GM10248 (cell line): ENCODE measurements at regions not wholly inside any gene's neighbourhood (a gene's known extent, or its start where the extent isn't known, plus 50 kb on each side); places are given as distances from the start of the nearest gene placed in this dataset.
"Not testable (repeated sequence)": the region's sequence is repeated elsewhere in the genome, so short reads cannot be mapped to it uniquely, and the experiment has no call there.

Source experiments
- CTCF ChIA-PET: fragments of 300-600 bp; sonication (Branson Sonifier 250); formaldehyde crosslinking; extraction: SDS; loops from one replicate; lab custom pipeline; 2021; ENCODE audit warnings: antibody characterized with exemption; lab: Yijun Ruan, JAX
- POLR2A ChIA-PET: fragments of 350-650 bp; sonication (Branson Sonifier 250); formaldehyde crosslinking; extraction: SDS; loops from one replicate; lab custom pipeline; 2020; ENCODE audit warnings: antibody characterized with exemption; lab: Yijun Ruan, JAX
- DNase-seq: peaks from one replicate; pipeline ENCODE4 v3.0.0; 2012; ENCODE audit errors: extremely low spot score

DNA sequence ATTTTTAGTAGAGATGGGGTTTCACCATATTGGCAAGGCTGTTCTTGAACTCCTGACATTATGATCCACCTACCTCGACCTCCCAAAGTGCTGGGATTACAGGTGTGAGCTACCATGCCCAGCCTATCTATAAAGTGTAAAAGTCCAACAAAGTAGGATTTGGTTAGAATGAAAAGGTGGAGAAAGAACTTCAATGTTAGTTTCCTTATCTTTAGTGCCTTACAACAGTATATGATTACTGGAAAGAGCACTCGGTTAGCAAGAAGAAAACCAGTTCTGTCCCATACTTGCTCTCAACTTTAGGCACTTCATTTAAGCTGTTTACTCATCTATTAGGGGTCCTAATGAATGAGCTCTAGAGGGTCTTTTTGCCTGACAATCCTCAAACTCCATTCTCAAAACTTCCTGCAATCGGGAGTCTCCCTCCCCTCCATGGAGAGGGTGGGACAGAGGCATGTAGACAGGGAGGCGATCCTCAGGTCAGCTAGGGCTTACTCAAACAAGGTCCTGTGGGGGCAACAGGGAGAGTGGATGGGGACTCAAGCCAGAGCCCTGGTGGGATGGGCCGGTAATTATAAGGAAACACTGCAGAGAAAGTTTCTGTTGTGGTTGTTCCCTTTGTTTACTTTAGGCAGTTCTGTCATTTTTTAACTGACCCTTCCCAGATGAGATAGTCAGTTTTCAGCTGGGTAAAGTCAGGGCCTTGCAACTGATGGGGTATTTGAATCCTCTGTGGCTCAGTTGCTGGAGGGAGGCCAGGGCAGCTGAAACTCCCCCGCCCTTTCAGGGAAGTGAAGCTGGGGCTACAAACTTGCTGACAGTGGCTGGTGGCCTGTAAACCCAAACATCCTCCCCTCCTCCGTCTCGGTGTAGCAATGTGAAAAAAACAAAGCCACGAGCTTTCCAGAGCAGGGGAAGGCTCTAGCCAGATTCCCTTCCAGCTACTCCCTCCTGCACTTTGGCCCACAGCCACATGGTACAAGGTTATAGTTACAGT, 64.4 kb upstream of the NOTCH2NLA start:
- CTCF ChIA-PET, POLR2A ChIA-PET, DNase-seq: not testable (repeated sequence)

DNA sequence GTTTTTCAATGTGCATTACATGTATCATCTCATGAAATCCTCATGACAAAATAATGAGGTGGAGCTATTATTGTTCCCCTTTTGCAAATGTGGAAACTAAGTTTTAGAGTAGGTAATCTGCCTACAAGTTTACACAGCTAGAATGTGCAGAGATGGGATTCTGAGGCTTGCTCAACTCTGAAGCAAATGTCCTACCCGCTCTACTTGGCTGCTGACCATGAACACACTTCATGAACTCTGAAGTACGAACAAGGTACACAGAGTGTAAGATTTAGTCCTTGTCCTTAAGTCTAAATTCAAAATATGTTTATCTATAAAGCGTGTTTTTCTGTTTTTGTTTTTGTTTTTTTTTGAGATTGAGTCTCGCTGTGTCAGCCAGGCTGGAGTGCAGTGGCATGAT, 63.6 kb upstream of the NOTCH2NLA start:
- POLR2A ChIA-PET, CTCF ChIA-PET, DNase-seq: not testable (repeated sequence)

DNA sequence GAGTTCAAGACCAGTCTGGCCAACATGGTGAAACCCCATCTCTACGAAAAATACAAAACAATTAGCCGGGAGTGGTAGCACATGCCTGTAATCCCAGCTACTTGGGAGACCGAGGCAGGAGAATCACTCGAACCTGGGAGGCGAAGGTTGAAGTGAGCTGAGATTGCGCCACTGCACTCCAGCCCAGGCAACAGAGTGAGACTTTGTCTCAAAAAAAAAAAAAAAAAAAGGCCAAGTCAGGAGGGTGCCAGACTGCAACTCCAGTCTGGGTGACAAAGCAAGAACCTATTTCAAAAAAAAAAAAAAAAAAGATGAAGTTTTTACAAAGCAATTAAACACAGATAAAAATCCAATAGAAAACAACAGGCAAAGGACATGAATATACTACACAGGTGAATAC, 59.1 kb upstream of the NOTCH2NLA start:
- CTCF ChIA-PET, DNase-seq, POLR2A ChIA-PET: not testable (repeated sequence)

DNA sequence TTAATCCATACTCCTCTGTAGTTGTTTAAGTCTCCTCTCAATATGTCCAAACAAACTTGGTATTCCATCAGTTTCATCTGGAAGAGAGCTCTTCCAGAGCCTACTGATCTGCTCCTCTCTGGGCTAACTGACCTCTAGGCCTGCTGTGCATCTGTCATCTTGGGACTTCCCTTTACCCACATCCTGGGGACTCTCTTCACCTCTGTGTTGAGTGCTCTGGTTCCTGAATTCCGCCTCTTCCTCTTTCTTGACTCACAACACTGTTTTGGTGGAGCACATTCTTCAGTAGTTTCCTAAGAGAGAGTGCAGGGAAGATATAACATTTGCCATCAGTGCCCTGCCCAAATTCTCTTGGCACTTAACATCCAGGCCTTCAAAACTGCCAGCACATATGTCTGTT, 55.9 kb upstream of the NOTCH2NLA start:
- POLR2A ChIA-PET, CTCF ChIA-PET, DNase-seq: not testable (repeated sequence)

DNA sequence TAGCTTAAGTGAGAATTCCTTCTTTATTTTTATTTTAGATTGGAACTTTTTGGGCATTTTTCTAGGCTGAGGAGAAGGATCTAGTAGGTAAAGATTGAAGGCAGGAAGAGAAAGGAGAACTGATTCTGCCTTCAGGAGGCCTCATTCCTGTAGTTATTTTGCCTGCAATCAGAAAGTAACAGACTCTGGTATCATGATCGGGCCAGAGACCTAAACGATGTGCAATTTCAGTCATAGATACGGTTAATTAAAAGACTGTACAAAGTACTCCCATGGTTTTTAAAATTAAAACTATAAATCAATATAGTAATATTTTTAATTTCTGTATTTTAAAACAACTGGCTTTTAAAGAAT, 54.7 kb upstream of the NOTCH2NLA start:
- POLR2A ChIA-PET, DNase-seq, CTCF ChIA-PET: not testable (repeated sequence)

DNA sequence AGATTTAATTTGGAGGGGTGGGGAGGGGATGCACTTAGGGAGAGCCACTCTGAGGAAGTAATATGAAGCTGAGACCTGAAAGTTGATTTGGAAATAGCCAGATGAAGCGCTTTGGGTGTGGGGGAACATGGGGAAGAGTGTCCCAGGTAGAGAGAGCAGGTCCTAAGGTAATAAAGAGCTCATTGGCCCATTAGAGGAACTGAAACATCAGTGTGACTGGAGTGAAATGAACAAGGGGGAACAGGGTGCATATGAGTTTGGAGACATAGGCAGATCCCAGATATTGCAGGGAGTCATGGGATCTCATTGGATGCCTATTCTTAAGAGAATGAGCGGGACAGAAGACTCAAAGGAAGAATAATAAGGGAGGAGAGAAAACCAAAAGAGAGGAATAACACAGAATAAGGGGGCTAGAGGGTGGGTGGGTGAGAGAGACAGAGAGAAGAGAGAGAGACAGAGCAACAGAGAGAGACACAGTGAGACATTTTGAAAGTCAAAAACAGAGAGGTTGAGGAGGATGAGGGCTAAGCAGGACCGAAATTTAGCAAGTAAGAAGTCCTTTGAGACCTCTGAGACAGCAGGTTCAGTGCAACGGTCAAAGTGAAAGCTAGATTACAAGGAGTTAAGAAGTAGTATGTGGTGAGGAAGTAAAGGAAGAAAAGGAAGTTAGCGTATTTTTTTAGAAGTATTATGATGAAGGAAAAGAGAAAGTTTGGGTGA, 54.1 kb upstream of the NOTCH2NLA start:
- POLR2A ChIA-PET, DNase-seq, CTCF ChIA-PET: not testable (repeated sequence)

DNA sequence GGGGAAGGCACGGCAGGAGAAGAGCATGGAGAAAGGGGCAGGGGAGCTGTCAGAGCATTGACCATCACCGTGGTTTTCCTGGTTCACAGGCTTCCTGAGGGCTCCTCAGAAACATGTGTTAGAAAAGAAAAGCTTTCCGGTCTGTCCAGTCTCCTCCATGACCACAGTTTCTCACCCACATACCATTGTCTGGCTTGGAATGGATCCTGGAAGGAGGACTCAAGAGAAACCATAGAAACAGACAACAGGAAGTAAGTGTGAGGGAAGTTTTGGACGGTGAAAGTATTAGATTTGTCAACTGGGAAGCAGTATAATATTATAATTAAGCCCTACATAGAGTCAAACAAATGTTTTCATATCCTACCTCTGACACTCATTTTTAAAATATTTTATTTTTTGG, 52.7 kb upstream of the NOTCH2NLA start:
- POLR2A ChIA-PET, CTCF ChIA-PET, DNase-seq: not testable (repeated sequence)

DNA sequence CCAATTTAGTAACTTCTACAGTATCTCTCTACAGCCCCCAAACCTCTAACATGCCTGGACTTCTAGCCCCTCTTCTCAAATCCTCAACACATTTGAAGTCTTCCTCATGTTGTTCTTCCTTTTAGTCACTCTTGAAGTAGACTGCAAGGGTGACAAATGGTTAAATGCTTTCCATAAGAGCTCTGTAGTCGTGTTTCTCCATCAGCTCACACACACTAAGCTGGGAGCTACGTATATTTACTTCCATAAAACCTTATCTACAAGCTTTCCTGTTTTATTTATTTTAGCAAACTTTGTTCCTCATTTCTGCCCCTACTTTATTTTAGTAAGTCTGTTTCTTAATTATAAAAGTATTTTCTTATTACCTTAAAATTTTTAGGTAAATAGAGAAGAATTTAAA, 49.9 kb upstream of the NOTCH2NLA start:
- POLR2A ChIA-PET, CTCF ChIA-PET, DNase-seq: not testable (repeated sequence)
